Nephron (organoid): ENCODE measurements at regions not wholly inside any gene's neighbourhood (a gene's known extent, or its start where the extent isn't known, plus 50 kb on each side); places are given as distances from the start of the nearest gene placed in this dataset.

ENCODE experiments used
- H3K27ac Mint-ChIP-seq, 3 experiments: 2 replicates each; pipeline ENCODE4 v1.8.0; 2020; ENCODE audit warnings: mixed read lengths in 3 of 3, mild to moderate bottlenecking in 2 of 3, moderate library complexity in 1 of 3
- H3K27me3 Mint-ChIP-seq: 2 replicates; pipeline ENCODE4 v1.8.0; 2021; ENCODE audit warnings: low read depth, mild to moderate bottlenecking, moderate library complexity, mixed read lengths
- H3K36me3 Mint-ChIP-seq: 2 replicates; pipeline ENCODE4 v1.8.0; 2020; ENCODE audit warnings: low read depth, mixed read lengths
- H3K4me1 Mint-ChIP-seq: 2 replicates; pipeline ENCODE4 v1.8.0; 2020; ENCODE audit warnings: mixed read lengths
- H3K4me3 Mint-ChIP-seq, 3 experiments: 2 replicates each; pipeline ENCODE4 v1.8.0; 2020; ENCODE audit warnings: mild to moderate bottlenecking in 3 of 3, mixed read lengths in 3 of 3, moderate library complexity in 2 of 3
- H3K9me3 Mint-ChIP-seq: 2 replicates; pipeline ENCODE4 v1.8.0; 2020; ENCODE audit warnings: mixed read lengths
- TF ChIP-seq, protein P1 (sequence below), 3 experiments: fragments of 200-600 bp; sonication (generic); IDR thresholded peaks; one replicate each; pipeline ENCODE4 v1.5.0; 2021; ENCODE audit warnings: antibody characterized with exemption in 3 of 3; ENCODE audit not compliant: unreplicated experiment in 3 of 3

DNA sequence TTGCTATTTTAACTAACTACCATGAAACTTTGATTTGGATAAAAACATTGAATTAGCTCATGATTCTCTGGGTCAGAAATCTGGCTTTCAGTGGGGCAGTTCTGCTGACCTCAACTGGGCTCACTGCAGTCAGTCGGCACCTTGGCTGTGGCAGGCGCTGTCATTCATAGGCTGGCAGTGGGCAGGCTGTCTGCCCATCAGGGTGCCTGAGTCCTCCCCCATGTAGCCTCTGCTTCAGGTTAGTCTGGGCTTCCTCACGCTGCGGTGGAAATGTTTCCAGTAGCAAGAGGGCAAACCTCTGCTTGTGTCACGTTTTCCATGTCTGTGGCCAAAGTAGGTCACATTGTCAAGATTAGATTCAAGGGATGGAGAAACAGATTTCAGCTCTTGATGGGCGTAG, 251.0 kb upstream of the TCF21 start:
- TF ChIP-seq, protein P1, sequence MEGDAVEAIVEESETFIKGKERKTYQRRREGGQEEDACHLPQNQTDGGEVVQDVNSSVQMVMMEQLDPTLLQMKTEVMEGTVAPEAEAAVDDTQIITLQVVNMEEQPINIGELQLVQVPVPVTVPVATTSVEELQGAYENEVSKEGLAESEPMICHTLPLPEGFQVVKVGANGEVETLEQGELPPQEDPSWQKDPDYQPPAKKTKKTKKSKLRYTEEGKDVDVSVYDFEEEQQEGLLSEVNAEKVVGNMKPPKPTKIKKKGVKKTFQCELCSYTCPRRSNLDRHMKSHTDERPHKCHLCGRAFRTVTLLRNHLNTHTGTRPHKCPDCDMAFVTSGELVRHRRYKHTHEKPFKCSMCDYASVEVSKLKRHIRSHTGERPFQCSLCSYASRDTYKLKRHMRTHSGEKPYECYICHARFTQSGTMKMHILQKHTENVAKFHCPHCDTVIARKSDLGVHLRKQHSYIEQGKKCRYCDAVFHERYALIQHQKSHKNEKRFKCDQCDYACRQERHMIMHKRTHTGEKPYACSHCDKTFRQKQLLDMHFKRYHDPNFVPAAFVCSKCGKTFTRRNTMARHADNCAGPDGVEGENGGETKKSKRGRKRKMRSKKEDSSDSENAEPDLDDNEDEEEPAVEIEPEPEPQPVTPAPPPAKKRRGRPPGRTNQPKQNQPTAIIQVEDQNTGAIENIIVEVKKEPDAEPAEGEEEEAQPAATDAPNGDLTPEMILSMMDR (IDR thresholded peaks at IDR 0.05; ENCODE audit: unreplicated experiment in 3 of 3), result no peak
- Mint-ChIP-seq H3K27ac (peak overlapping the region in 2 of 3 experiments; percentile 86 to 92), H3K4me3 (no peak overlapping the region), H3K4me1 (peaks cover 26% of the 10 kb centered on the region), H3K27me3 (no peaks in the 10 kb centered on the region), H3K9me3 (peaks cover 7% of the 10 kb centered on the region), H3K36me3 (peaks cover 8% of the 10 kb centered on the region)

DNA sequence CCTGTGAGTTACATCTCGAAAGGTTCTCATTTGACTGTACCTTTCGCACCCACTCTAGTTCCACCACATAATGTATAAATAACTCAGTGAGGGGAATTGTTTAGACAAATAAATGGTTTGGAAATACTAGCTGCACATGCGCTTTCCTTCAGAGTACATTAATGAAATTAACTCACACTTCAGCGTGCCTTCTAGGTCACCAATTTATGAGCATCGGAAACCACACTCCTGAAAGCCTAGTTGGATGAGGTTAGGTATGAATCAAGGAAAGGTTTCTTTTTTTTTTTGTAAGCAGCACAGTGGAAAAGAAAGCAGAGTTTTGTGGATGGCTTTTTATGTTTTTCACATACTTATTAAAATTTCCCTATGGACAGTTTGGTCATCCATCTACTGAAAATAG, 247.8 kb upstream of the TCF21 start:
- Mint-ChIP-seq H3K9me3 (peaks cover 7% of the 10 kb centered on the region), H3K36me3 (peaks cover 8% of the 10 kb centered on the region), H3K4me1 (peaks cover 47% of the 10 kb centered on the region), H3K4me3 (no peak overlapping the region), H3K27ac (peak overlapping the region; percentile 82 to 92 (median 86)), H3K27me3 (no peaks in the 10 kb centered on the region)
- TF ChIP-seq, protein P1 (IDR thresholded peaks at IDR 0.05; ENCODE audit: unreplicated experiment in 3 of 3), result no peak

GRCh38 chr6:133644548-133644891, 244.4 kb upstream of the TCF21 start:
- TF ChIP-seq, protein P1 (IDR thresholded peaks at IDR 0.05; ENCODE audit: unreplicated experiment in 3 of 3), result no peak
- Mint-ChIP-seq H3K9me3 (peaks cover 7% of the 10 kb centered on the region), H3K36me3 (no peaks in the 10 kb centered on the region), H3K4me1 (peaks cover 42% of the 10 kb centered on the region), H3K4me3 (no peak overlapping the region), H3K27ac (peak overlapping the region; percentile 91 to 96 (median 93)), H3K27me3 (no peaks in the 10 kb centered on the region)

DNA sequence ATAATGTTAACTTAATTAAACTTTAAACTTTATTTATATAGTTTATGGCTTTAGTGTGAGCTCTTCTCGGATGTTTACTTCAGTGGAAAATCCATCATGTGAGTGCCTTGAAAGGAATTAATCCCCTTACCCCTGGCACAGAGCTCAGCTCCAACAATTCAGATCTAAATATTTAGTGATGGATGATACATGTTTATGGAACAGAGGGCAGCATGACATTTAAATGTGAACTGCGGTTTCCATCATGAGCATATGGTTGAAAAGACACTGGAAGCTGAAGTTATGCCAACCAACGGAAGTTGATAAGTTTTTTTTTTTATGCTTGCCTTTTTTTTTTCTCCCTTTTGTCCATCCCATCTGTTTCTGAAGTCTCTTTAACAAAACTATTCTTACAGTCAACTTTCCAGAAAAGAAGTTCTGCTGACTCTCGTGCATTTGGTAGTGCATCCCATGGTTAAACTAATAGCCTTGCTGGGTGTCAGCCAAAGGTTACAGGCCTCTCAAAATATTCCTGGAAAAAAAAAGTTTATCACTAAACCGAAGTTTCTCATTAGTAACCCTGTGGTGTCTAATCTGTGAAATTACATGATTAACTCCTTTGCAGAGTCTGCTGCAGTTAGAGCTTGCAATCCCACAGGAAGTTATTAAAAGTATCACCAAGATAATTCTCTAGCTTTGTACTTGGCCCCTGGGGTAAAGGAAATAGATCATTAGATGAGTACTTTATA, 243.9 kb upstream of the TCF21 start:
- peaks cover 7% of the 10 kb centered on the region for H3K9me3 Mint-ChIP-seq
- no peaks in the 10 kb centered on the region for H3K27me3 Mint-ChIP-seq
- H3K4me3 Mint-ChIP-seq, result no peak overlapping the region
- peaks cover 42% of the 10 kb centered on the region for H3K4me1 Mint-ChIP-seq
- H3K27ac Mint-ChIP-seq, result peak overlapping the region; percentile 91 to 96 (median 93)
- TF ChIP-seq, protein P1 (IDR thresholded peaks at IDR 0.05; ENCODE audit: unreplicated experiment in 3 of 3), result no peak
- no peaks in the 10 kb centered on the region for H3K36me3 Mint-ChIP-seq

DNA sequence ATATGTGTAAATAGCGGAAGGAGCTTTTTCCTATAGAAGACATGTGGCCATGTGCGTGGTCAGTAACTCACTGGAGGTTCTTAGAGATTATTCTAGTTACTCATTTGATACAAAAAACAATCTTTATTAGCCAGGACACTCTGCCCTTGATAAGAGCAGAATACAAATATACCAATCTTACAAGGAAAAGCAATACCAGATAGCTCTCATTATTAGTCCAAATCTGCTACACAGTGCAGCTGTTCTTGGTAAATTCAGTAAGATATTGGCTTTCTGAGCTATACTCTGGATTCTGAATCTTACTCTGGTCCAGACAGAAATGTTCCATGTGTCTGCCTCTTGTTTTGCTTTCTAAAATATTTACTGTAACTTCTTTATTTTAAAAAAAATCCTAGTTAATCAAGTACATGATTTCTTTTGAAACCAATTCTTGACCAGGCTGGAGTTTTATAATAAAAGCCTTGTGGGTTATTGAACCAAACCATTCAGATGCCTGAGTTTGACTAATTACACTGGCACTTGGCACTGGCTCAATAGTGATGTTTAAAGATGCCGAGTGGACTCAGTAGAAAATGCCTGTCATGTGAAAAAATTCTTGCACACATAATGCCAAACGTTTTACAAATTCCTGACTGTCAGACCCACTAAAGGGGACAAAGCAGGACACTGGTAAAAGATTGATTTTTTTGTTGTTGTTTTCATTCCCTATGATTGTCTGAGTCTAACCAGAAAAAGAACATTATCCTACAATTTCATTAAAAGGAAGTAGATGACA, 242.8 kb upstream of the TCF21 start:
- H3K36me3 Mint-ChIP-seq, result no peaks in the 10 kb centered on the region
- peaks cover 7% of the 10 kb centered on the region for H3K9me3 Mint-ChIP-seq
- TF ChIP-seq, protein P1 (IDR thresholded peaks at IDR 0.05; ENCODE audit: unreplicated experiment in 3 of 3), result no peak
- peaks cover 34% of the 10 kb centered on the region for H3K4me1 Mint-ChIP-seq
- H3K27me3 Mint-ChIP-seq, result no peaks in the 10 kb centered on the region
- peak overlapping the region; percentile 91 to 96 (median 93) for H3K27ac Mint-ChIP-seq
- H3K4me3 Mint-ChIP-seq, result peak overlapping the region in 1 of 3 experiments; percentile 20
